GM23248 (cell line): ENCODE measurements at regions not wholly inside any gene's neighbourhood (a gene's known extent, or its start where the extent isn't known, plus 50 kb on each side); places are given as distances from the start of the nearest gene placed in this dataset.

Experiments
- DNase-seq: peaks from one replicate; pipeline ENCODE4 v3.0.0-alpha.2; 2015
- H2AFZ ChIP-seq: fragments of 200-600 bp; sonication (generic); 2 replicates; pipeline ENCODE4 v1.6.1; 2016; ENCODE audit warnings: antibody characterized with exemption
- H3F3A ChIP-seq: fragments of 200-600 bp; sonication (generic); 2 replicates; pipeline ENCODE4 v1.6.1; 2016; ENCODE audit warnings: mild to moderate bottlenecking, antibody characterized with exemption, mixed run types; ENCODE audit not compliant: insufficient read depth
- H3K27ac ChIP-seq: fragments of 200-600 bp; sonication (generic); 2 replicates; pipeline ENCODE4 v1.5.1; 2016; ENCODE audit warnings: mild to moderate bottlenecking
- H3K27me3 ChIP-seq: fragments of 200-600 bp; sonication (generic); replicated peaks from 2 replicates; pipeline ENCODE4 v1.6.1; 2016; ENCODE audit warnings: mild to moderate bottlenecking; ENCODE audit not compliant: insufficient read depth
- H3K36me3 ChIP-seq: fragments of 200-600 bp; sonication (generic); 2 replicates; pipeline ENCODE4 v1.6.1; 2016; ENCODE audit warnings: low read depth, mild to moderate bottlenecking
- H3K4me1 ChIP-seq: fragments of 200-600 bp; sonication (generic); 2 replicates; pipeline ENCODE4 v1.6.1; 2016; ENCODE audit warnings: mild to moderate bottlenecking; ENCODE audit not compliant: insufficient read depth
- H3K4me2 ChIP-seq: fragments of 200-600 bp; sonication (generic); one replicate; pipeline ENCODE4 v1.6.1; 2016; ENCODE audit warnings: mild to moderate bottlenecking; ENCODE audit not compliant: unreplicated experiment
- H3K4me3 ChIP-seq: fragments of 200-600 bp; sonication (generic); 2 replicates; pipeline ENCODE4 v1.5.1; 2016; ENCODE audit warnings: mild to moderate bottlenecking
- H3K79me2 ChIP-seq: fragments of 200-600 bp; sonication (generic); 2 replicates; pipeline ENCODE4 v1.6.1; 2016; ENCODE audit warnings: mild to moderate bottlenecking; ENCODE audit not compliant: insufficient read depth
- H3K9ac ChIP-seq: fragments of 200-600 bp; sonication (generic); 2 replicates; pipeline ENCODE4 v1.6.1; 2016; ENCODE audit warnings: mild to moderate bottlenecking
- H3K9me2 ChIP-seq: fragments of 200-600 bp; sonication (generic); 2 replicates; pipeline ENCODE4 v1.6.1; 2016; ENCODE audit warnings: mixed run types, mild to moderate bottlenecking, moderate library complexity; ENCODE audit not compliant: insufficient read depth
- H3K9me3 ChIP-seq: fragments of 200-600 bp; sonication (generic); one replicate; pipeline ENCODE4 v1.6.1; 2017; ENCODE audit warnings: low read depth
- H4K20me1 ChIP-seq: fragments of 200-600 bp; sonication (generic); 2 replicates; pipeline ENCODE4 v1.6.0; 2016; ENCODE audit not compliant: insufficient read depth
- EZH2 ChIP-seq: fragments of 200-600 bp; sonication (generic); IDR thresholded peaks from 2 replicates; pipeline ENCODE4 v1.6.1; 2018; ENCODE audit warnings: antibody characterized with exemption, mild to moderate bottlenecking; ENCODE audit not compliant: insufficient read depth, poor library complexity, severe bottlenecking
- EZH2phosphoT487 ChIP-seq: fragments of 200-600 bp; sonication (generic); IDR thresholded peaks from 2 replicates; pipeline ENCODE4 v1.6.1; 2018; ENCODE audit warnings: antibody characterized with exemption, moderate library complexity, mild to moderate bottlenecking, low read depth; ENCODE audit not compliant: insufficient read depth
- WGBS, 2 experiments: methylation state at CpG; one replicate each; pipeline ENCODE4 v1.1.6; 2015 to 2017; ENCODE audit warnings: low lambda C conversion rate in 2 of 2, low coverage in 1 of 2; ENCODE audit errors: missing lambda C conversion rate in 2 of 2; 5-methylcytosine and 5-hydroxymethylcytosine counted together
- in situ Hi-C: fragments of 300-500 bp; cut with MboI; formaldehyde crosslinking; loops from 2 replicates; pipeline ENCODE4 v1.15.0; 2020

- no peak overlapping the region for H3K4me2 ChIP-seq
- no peaks in the 10 kb centered on the region for H3K9me3 ChIP-seq
- no peak for DNase-seq
- no peak overlapping the region for H2AFZ ChIP-seq
- no peak for TF ChIP-seq EZH2
- TF ChIP-seq EZH2phosphoT487, result no peak
- H3K4me3 ChIP-seq, result no peak overlapping the region
- H3K36me3 ChIP-seq, result no peaks in the 10 kb centered on the region
- no peak overlapping the region for H3K27ac ChIP-seq
- H3K9me2 ChIP-seq, result no peaks in the 10 kb centered on the region
- no peaks in the 10 kb centered on the region for H3K4me1 ChIP-seq
- in situ Hi-C loops, result no loop called here
- no peaks in the 10 kb centered on the region for H3F3A ChIP-seq
- no peaks in the 10 kb centered on the region for H3K79me2 ChIP-seq
- H3K9ac ChIP-seq, result no peak overlapping the region
- 2 to 11% methylated on average over 1 of the region's 1 CpG for WGBS, 2 experiments
- H4K20me1 ChIP-seq, result no peaks in the 10 kb centered on the region
- no peaks in the 10 kb centered on the region for H3K27me3 ChIP-seq
Observed at GRCh38 chr13:63090524-63090923, 1674.9 kb upstream of the PCDH20 start.

- H3K36me3 ChIP-seq, result no peaks in the 10 kb centered on the region
- no peaks in the 10 kb centered on the region for H3F3A ChIP-seq
- no peaks in the 10 kb centered on the region for H3K9me3 ChIP-seq
- H3K79me2 ChIP-seq, result no peaks in the 10 kb centered on the region
- TF ChIP-seq EZH2 (no peak), EZH2phosphoT487 (no peak)
- H3K27me3 ChIP-seq, result no peaks in the 10 kb centered on the region
- WGBS, 2 experiments, result 21 to 35% methylated on average over 1 of the region's 1 CpG
- no peak overlapping the region for H3K9ac ChIP-seq
- no peak overlapping the region for H2AFZ ChIP-seq
- no peak overlapping the region for H3K4me3 ChIP-seq
- H4K20me1 ChIP-seq, result no peaks in the 10 kb centered on the region
- H3K4me2 ChIP-seq, result no peak overlapping the region
- peak; percentile 1 for DNase-seq
- no peaks in the 10 kb centered on the region for H3K4me1 ChIP-seq
- H3K9me2 ChIP-seq, result no peaks in the 10 kb centered on the region
- no peak overlapping the region for H3K27ac ChIP-seq
- in situ Hi-C loops, result no loop called here
Observed at GRCh38 chr13:63088226-63088625, 1672.6 kb upstream of the PCDH20 start.

- Histone ChIP-seq H3K4me2 (no peak overlapping the region), H3K27me3 (no peaks in the 10 kb centered on the region), H3F3A (no peaks in the 10 kb centered on the region), H3K79me2 (no peaks in the 10 kb centered on the region), H3K9ac (no peak overlapping the region), H3K27ac (no peak overlapping the region), H3K36me3 (no peaks in the 10 kb centered on the region), H3K9me3 (no peaks in the 10 kb centered on the region), H3K4me3 (no peak overlapping the region), H3K4me1 (no peaks in the 10 kb centered on the region), H4K20me1 (no peaks in the 10 kb centered on the region), H2AFZ (no peak overlapping the region), H3K9me2 (no peaks in the 10 kb centered on the region)
- TF ChIP-seq EZH2, result no peak
- TF ChIP-seq EZH2phosphoT487, result no peak
- in situ Hi-C loops, result no loop called here
- no peak for DNase-seq
- 40 to 41% methylated on average over 5 of the region's 5 CpGs for WGBS, 2 experiments
Observed at GRCh38 chr13:63086286-63086685, 1670.6 kb upstream of the PCDH20 start.

- in situ Hi-C loops, result no loop called here
- Histone ChIP-seq H3K9ac (no peak overlapping the region), H3K9me2 (no peaks in the 10 kb centered on the region), H3K27ac (no peak overlapping the region), H3K4me2 (no peak overlapping the region), H3K4me1 (no peaks in the 10 kb centered on the region), H2AFZ (no peak overlapping the region), H3K27me3 (no peaks in the 10 kb centered on the region), H3K4me3 (no peak overlapping the region), H3K79me2 (no peaks in the 10 kb centered on the region), H3F3A (no peaks in the 10 kb centered on the region), H3K9me3 (no peaks in the 10 kb centered on the region), H4K20me1 (no peaks in the 10 kb centered on the region), H3K36me3 (no peaks in the 10 kb centered on the region)
- no peak for TF ChIP-seq EZH2phosphoT487
- no peak for TF ChIP-seq EZH2
- DNase-seq, result no peak
- WGBS, 2 experiments, result 53 to 54% methylated on average over 4 of the region's 4 CpGs
Observed at GRCh38 chr13:63085851-63086250, 1670.2 kb upstream of the PCDH20 start.

GRCh38 chr13:63081400-63082014, 1665.9 kb upstream of the PCDH20 start:
- in situ Hi-C loops, result no loop called here
- no peak overlapping the region for H3K27ac ChIP-seq
- DNase-seq, result no peak
- no peaks in the 10 kb centered on the region for H3F3A ChIP-seq
- no peak overlapping the region for H3K4me3 ChIP-seq
- no peaks in the 10 kb centered on the region for H3K27me3 ChIP-seq
- no peaks in the 10 kb centered on the region for H3K9me2 ChIP-seq
- H4K20me1 ChIP-seq, result no peaks in the 10 kb centered on the region
- no peaks in the 10 kb centered on the region for H3K79me2 ChIP-seq
- no peak overlapping the region for H3K9ac ChIP-seq
- WGBS, 2 experiments, result 40 to 41% methylated on average over 2 of the region's 2 CpGs
- no peaks in the 10 kb centered on the region for H3K36me3 ChIP-seq
- H3K4me2 ChIP-seq, result no peak overlapping the region
- TF ChIP-seq EZH2, result no peak
- no peak overlapping the region for H2AFZ ChIP-seq
- no peaks in the 10 kb centered on the region for H3K9me3 ChIP-seq
- no peaks in the 10 kb centered on the region for H3K4me1 ChIP-seq
